IMR-90 (cell line): ENCODE measurements at regions not wholly inside any gene's neighbourhood (a gene's known extent, or its start where the extent isn't known, plus 50 kb on each side); places are given as distances from the start of the nearest gene placed in this dataset.
A peak's percentile ranks its signal among the peaks of the same experiment; 100 is the strongest.

Experiments used
- ATAC-seq: fragments of 200-7000 bp; cut with Tn5 transposase; 2 replicates; pipeline ENCODE4 v1.9.1; 2020; ENCODE audit warnings: low read depth, mild to moderate bottlenecking, moderate library complexity
- BruUV-seq: library from RNA; stranded (reverse); fragments of 400-500 nt; replicated peaks from 2 replicates; lab custom pipeline; 2021; lab: Mats Ljungman, UMichigan
- CTCF ChIA-PET: fragments of 300-600 bp; formaldehyde crosslinking; extraction: SDS; loops from one replicate; lab custom pipeline; 2021; ENCODE audit warnings: antibody characterized with exemption; lab: Yijun Ruan, JAX
- POLR2A ChIA-PET: fragments of 300-600 bp; sonication (Branson Sonifier 250); formaldehyde crosslinking; loops from one replicate; lab custom pipeline; 2022; ENCODE audit warnings: antibody characterized with exemption; ENCODE audit not compliant: unreplicated experiment; lab: Charles Lee
- DNase-seq: peaks from one replicate; pipeline ENCODE4 v3.0.0; 2013
- H2AFZ ChIP-seq: replicated peaks from 2 replicates; pipeline ENCODE3; 2013; ENCODE audit warnings: low read length, mild to moderate bottlenecking; ENCODE audit not compliant: poor library complexity
- H2AK5ac ChIP-seq: 2 replicates; pipeline ENCODE4 v1.6.1; 2013; ENCODE audit warnings: low read depth, low read length, inconsistent platforms
- H2AK9ac ChIP-seq: replicated peaks from 2 replicates; pipeline ENCODE3; 2013; ENCODE audit warnings: mild to moderate bottlenecking, low read depth, low read length, moderate library complexity; ENCODE audit not compliant: poor library complexity
- H2BK120ac ChIP-seq: 2 replicates; pipeline ENCODE4 v1.6.1; 2013; ENCODE audit warnings: low read depth, low read length, inconsistent platforms
- H2BK15ac ChIP-seq: 3 replicates; pipeline ENCODE4 v1.6.1; 2013; ENCODE audit warnings: low read depth, low read length, inconsistent platforms
- H2BK20ac ChIP-seq: 2 replicates; pipeline ENCODE4 v1.6.1; 2013; ENCODE audit warnings: low read depth, mild to moderate bottlenecking, inconsistent platforms, low read length, moderate library complexity
- H2BK5ac ChIP-seq: 2 replicates; pipeline ENCODE4 v1.6.1; 2013; ENCODE audit warnings: mild to moderate bottlenecking, low read depth, low read length, inconsistent platforms; ENCODE audit not compliant: poor library complexity, severe bottlenecking
- H3K14ac ChIP-seq: replicated peaks from 2 replicates; pipeline ENCODE4 v1.6.1; 2013; ENCODE audit warnings: low read depth, low read length, inconsistent platforms
- H3K18ac ChIP-seq: 2 replicates; pipeline ENCODE4 v1.6.1; 2013; ENCODE audit warnings: low read depth, low read length, control low read depth
- H3K23ac ChIP-seq: 2 replicates; pipeline ENCODE4 v1.6.1; 2013; ENCODE audit warnings: low read depth, low read length, inconsistent platforms
- H3K27ac ChIP-seq: 2 replicates; pipeline ENCODE4 v1.5.1; 2013; ENCODE audit warnings: mild to moderate bottlenecking, control low read depth, low read length; ENCODE audit not compliant: insufficient read depth
- H3K27me3 ChIP-seq: 2 replicates; pipeline ENCODE4 v1.6.1; 2013; ENCODE audit warnings: low read length; ENCODE audit not compliant: control insufficient read depth, insufficient read depth
- H3K36me3 ChIP-seq: 2 replicates; pipeline ENCODE4 v1.6.1; 2013; ENCODE audit warnings: low read length, mixed read lengths; ENCODE audit not compliant: control insufficient read depth, insufficient read depth
- H3K4ac ChIP-seq: 2 replicates; pipeline ENCODE4 v1.6.1; 2013; ENCODE audit warnings: low read depth, low read length, inconsistent platforms
- H3K4me1 ChIP-seq: 2 replicates; pipeline ENCODE4 v1.6.1; 2013; ENCODE audit warnings: low read length, mixed read lengths; ENCODE audit not compliant: control insufficient read depth, insufficient read depth
- H3K4me2 ChIP-seq: 2 replicates; pipeline ENCODE4 v1.6.1; 2013; ENCODE audit warnings: low read depth, mild to moderate bottlenecking, control low read depth, low read length, moderate library complexity
- H3K4me3 ChIP-seq: 2 replicates; pipeline ENCODE4 v1.5.1; 2013; ENCODE audit warnings: low read depth, mild to moderate bottlenecking, control low read depth, low read length, moderate library complexity; ENCODE audit not compliant: insufficient read depth
- H3K56ac ChIP-seq: 2 replicates; pipeline ENCODE4 v1.6.1; 2013; ENCODE audit warnings: low read length, inconsistent platforms; ENCODE audit not compliant: insufficient read depth; ENCODE audit errors: extremely low read depth
- H3K79me1 ChIP-seq, 2 experiments: 2 replicates each; pipeline ENCODE4 v1.6.1; 2013; ENCODE audit warnings: low read length in 2 of 2, inconsistent platforms in 1 of 2, low read depth in 1 of 2
- H3K9ac ChIP-seq: 2 replicates; pipeline ENCODE4 v1.6.1; 2013; ENCODE audit warnings: low read depth, low read length, control low read depth
- H3K9me1 ChIP-seq: 2 replicates; pipeline ENCODE4 v1.6.1; 2013; ENCODE audit warnings: low read length, inconsistent platforms; ENCODE audit not compliant: insufficient read depth
- H3K9me3 ChIP-seq: 2 replicates; pipeline ENCODE4 v1.6.1; 2013; ENCODE audit warnings: low read length; ENCODE audit not compliant: control insufficient read depth, insufficient read depth
- H4K20me1 ChIP-seq: 2 replicates; pipeline ENCODE4 v1.6.1; 2013; ENCODE audit warnings: low read length, inconsistent platforms; ENCODE audit not compliant: insufficient read depth
- H4K5ac ChIP-seq: 2 replicates; pipeline ENCODE4 v1.6.1; 2013; ENCODE audit warnings: mild to moderate bottlenecking, low read depth, low read length, control low read depth
- H4K8ac ChIP-seq, 2 experiments: 2 replicates each; pipeline ENCODE4 v1.6.1; 2013; ENCODE audit warnings: low read depth in 2 of 2, low read length in 2 of 2, control low read depth in 1 of 2, inconsistent platforms in 1 of 2
- H4K91ac ChIP-seq: 2 replicates; pipeline ENCODE4 v1.6.1; 2013; ENCODE audit warnings: low read depth, low read length, inconsistent platforms; ENCODE audit not compliant: insufficient read depth
- CEBPB ChIP-seq: IDR thresholded peaks from 2 replicates; pipeline ENCODE4 v1.6.1; 2012; ENCODE audit warnings: low read depth, low read length, improper control_type of control experiment
- CHD1 ChIP-seq: IDR thresholded peaks from 2 replicates; pipeline ENCODE4 v1.6.1; 2012; ENCODE audit warnings: low read depth, low read length, improper control_type of control experiment
- MXI1 ChIP-seq: IDR thresholded peaks from 2 replicates; pipeline ENCODE4 v1.6.1; 2012; ENCODE audit warnings: low read depth, mild to moderate bottlenecking, low read length, moderate library complexity, borderline replicate concordance
- NFE2L2 ChIP-seq: fragments of 150-350 bp; IDR thresholded peaks from 2 replicates; pipeline ENCODE4 v1.6.1; 2016; ENCODE audit warnings: low read depth, mild to moderate bottlenecking, low read length
- POLR2A ChIP-seq: IDR thresholded peaks from 2 replicates; pipeline ENCODE4 v1.6.1; 2012; ENCODE audit warnings: mild to moderate bottlenecking, low read depth, low read length
- RFX5 ChIP-seq: IDR thresholded peaks from 2 replicates; pipeline ENCODE4 v1.8.0; 2012; ENCODE audit warnings: low read depth, mild to moderate bottlenecking, low read length, moderate library complexity
- SMC3 ChIP-seq: fragments of 150-350 bp; IDR thresholded peaks from 2 replicates; pipeline ENCODE4 v1.6.1; 2016; ENCODE audit warnings: low read depth, mild to moderate bottlenecking, antibody characterized with exemption, low read length, moderate library complexity
- WGBS, 2 experiments: methylation state at CpG; one replicate each; pipeline versions ENCODE4 v1.1.5 to v1.1.7; 2013; ENCODE audit warnings: missing lambda C conversion rate in 2 of 2; ENCODE audit not compliant: insufficient read length in 1 of 2; ENCODE audit errors: extremely low coverage in 2 of 2; 5-methylcytosine and 5-hydroxymethylcytosine counted together
- dilution Hi-C: fragments of 300-500 bp; cut with HindIII; formaldehyde crosslinking; loops from one replicate; pipeline ENCODE4 v1.14.3; 2018; ENCODE audit warnings: low sequenced_read_pairs; ENCODE audit not compliant: unreplicated experiment
- in situ Hi-C: fragments of 300-500 bp; cut with MboI; formaldehyde crosslinking; loops from 3 replicates; pipeline ENCODE4 v1.14.3; 2019; ENCODE audit warnings: low sequenced_read_pairs, inconsistent platforms, mixed read lengths
- intact Hi-C: fragments of 100-400 bp; cut with micrococcal nuclease; formaldehyde crosslinking; loops from 2 replicates; pipeline ENCODE4 v1.10.0; 2022
- TF ChIP-seq, protein P1 (sequence below): fragments of 150-350 bp; IDR thresholded peaks from 2 replicates; pipeline ENCODE4 v1.6.1; 2016; ENCODE audit warnings: low read depth, mild to moderate bottlenecking, low read length, moderate library complexity, borderline replicate concordance
- TF ChIP-seq, protein P2 (sequence below): fragments of 150-350 bp; IDR thresholded peaks from 2 replicates; pipeline ENCODE4 v1.6.1; 2017; ENCODE audit warnings: mild to moderate bottlenecking, antibody characterized with exemption, low read length, low read depth

GRCh38 chr3:124609402-124609801 is 120.8 kb upstream of the UMPS start:
- H3K79me1 ChIP-seq = no peaks in the 10 kb centered on the region
- CTCF ChIA-PET = no interaction called here
- ATAC-seq = no peak
- H3K4me2 ChIP-seq = no peak overlapping the region
- no peaks in the 10 kb centered on the region for H3K36me3 ChIP-seq
- no peaks in the 10 kb centered on the region for H4K20me1 ChIP-seq
- in situ Hi-C loops (no loop called here), intact Hi-C loops (no loop called here), dilution Hi-C loops (no loop called here)
- BruUV-seq = no TSS peak
- no peak overlapping the region for H2AK9ac ChIP-seq
- no peak overlapping the region for H2AK5ac ChIP-seq
- H2BK20ac ChIP-seq = no peak overlapping the region
- H4K91ac ChIP-seq = no peak overlapping the region
- H3K18ac ChIP-seq = no peak overlapping the region
- H3K9me1 ChIP-seq = no peaks in the 10 kb centered on the region
- H3K23ac ChIP-seq = no peak overlapping the region
- H3K27me3 ChIP-seq = peaks cover 25% of the 10 kb centered on the region
- H2AFZ ChIP-seq = no peak overlapping the region
- no peak overlapping the region for H2BK15ac ChIP-seq
- no peak overlapping the region for H3K9ac ChIP-seq
- H3K4me3 ChIP-seq = no peak overlapping the region
- POLR2A ChIA-PET = no interaction called here
- peaks cover 2% of the 10 kb centered on the region; the same call in 1 of the 2 replicates for H3K4me1 ChIP-seq
- WGBS, 2 experiments = 100% methylated on average over 1 of the region's 3 CpGs; no CpG with 5 or more reads in 1 of the 2 experiments
- H4K8ac ChIP-seq = no peak overlapping the region
- H2BK5ac ChIP-seq = no peak overlapping the region
- H3K4ac ChIP-seq = no peak overlapping the region
- no peak overlapping the region for H3K27ac ChIP-seq
- peak; percentile 17 for DNase-seq
- H3K14ac ChIP-seq = no peak overlapping the region
- no peaks in the 10 kb centered on the region for H3K9me3 ChIP-seq
- no peak overlapping the region for H4K5ac ChIP-seq
- TF ChIP-seq CHD1 (no peak), CEBPB (no peak), SMC3 (no peak), POLR2A (no peak), RFX5 (no peak), MXI1 (no peak), NFE2L2 (no peak)
- TF ChIP-seq, protein P1, sequence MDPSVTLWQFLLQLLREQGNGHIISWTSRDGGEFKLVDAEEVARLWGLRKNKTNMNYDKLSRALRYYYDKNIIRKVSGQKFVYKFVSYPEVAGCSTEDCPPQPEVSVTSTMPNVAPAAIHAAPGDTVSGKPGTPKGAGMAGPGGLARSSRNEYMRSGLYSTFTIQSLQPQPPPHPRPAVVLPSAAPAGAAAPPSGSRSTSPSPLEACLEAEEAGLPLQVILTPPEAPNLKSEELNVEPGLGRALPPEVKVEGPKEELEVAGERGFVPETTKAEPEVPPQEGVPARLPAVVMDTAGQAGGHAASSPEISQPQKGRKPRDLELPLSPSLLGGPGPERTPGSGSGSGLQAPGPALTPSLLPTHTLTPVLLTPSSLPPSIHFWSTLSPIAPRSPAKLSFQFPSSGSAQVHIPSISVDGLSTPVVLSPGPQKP = no peak
- TF ChIP-seq, protein P2, sequence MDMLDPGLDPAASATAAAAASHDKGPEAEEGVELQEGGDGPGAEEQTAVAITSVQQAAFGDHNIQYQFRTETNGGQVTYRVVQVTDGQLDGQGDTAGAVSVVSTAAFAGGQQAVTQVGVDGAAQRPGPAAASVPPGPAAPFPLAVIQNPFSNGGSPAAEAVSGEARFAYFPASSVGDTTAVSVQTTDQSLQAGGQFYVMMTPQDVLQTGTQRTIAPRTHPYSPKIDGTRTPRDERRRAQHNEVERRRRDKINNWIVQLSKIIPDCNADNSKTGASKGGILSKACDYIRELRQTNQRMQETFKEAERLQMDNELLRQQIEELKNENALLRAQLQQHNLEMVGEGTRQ = no peak
- no peak overlapping the region for H3K56ac ChIP-seq
- H2BK120ac ChIP-seq = no peak overlapping the region
